ENCODE measurements at regions not wholly inside any gene's neighbourhood (a gene's known extent, or its start where the extent isn't known, plus 50 kb on each side); places are given as distances from the start of the nearest gene placed in this dataset.

GRCh38 chr4:113834298-113834697 lies 72.8 kb upstream of the CAMK2D start:
- Histone ChIP-seq H3K4me3 (ENCODE audit: low read depth in 1 of 3, low read length in 3 of 3) (no peak overlapping the region), H3K9me3 (ENCODE audit: control insufficient read depth in 2 of 2, insufficient read depth in 1 of 2, low read depth in 1 of 2, low read length in 1 of 2) (no peaks in the 10 kb centered on the region), H3K27me3 (ENCODE audit: control insufficient read depth in 3 of 3, insufficient read depth in 3 of 3, low read length in 3 of 3) (no peaks in the 10 kb centered on the region), H3K36me3 (ENCODE audit: control insufficient read depth in 3 of 3, insufficient read depth in 2 of 3, low read depth in 1 of 3, low read length in 3 of 3) (no peaks in the 10 kb centered on the region), H3K27ac (ENCODE audit: low read depth in 1 of 3, low read length in 2 of 3) (no peak overlapping the region), H3K4me1 (ENCODE audit: control insufficient read depth in 3 of 3, insufficient read depth in 2 of 3, low read depth in 1 of 3, low read length in 2 of 3) (no peaks in the 10 kb centered on the region)
- FAIRE-seq = no peak
- no peak for DNase-seq
- WGBS, 3 donors = 85 to 93% (median 86%) methylated on average over 3 of the region's 3 CpGs

- FAIRE-seq (no peak), DNase-seq (no peak)
- Histone ChIP-seq H3K4me1 (ENCODE audit: control insufficient read depth in 3 of 3, insufficient read depth in 2 of 3, low read depth in 1 of 3, low read length in 2 of 3) (no peaks in the 10 kb centered on the region), H3K27ac (ENCODE audit: low read depth in 1 of 3, low read length in 2 of 3) (no peak overlapping the region), H3K36me3 (ENCODE audit: control insufficient read depth in 3 of 3, insufficient read depth in 2 of 3, low read depth in 1 of 3, low read length in 3 of 3) (no peaks in the 10 kb centered on the region), H3K9me3 (ENCODE audit: control insufficient read depth in 2 of 2, insufficient read depth in 1 of 2, low read depth in 1 of 2, low read length in 1 of 2) (no peaks in the 10 kb centered on the region), H3K4me3 (ENCODE audit: low read depth in 1 of 3, low read length in 3 of 3) (no peak overlapping the region), H3K27me3 (ENCODE audit: control insufficient read depth in 3 of 3, insufficient read depth in 3 of 3, low read length in 3 of 3) (no peaks in the 10 kb centered on the region)
- 64 to 85% (median 71%) methylated on average over 4 of the region's 4 CpGs for WGBS, 3 donors
Observed at GRCh38 chr4:113832803-113833202, 71.3 kb upstream of the CAMK2D start.

- Histone ChIP-seq H3K4me3 (ENCODE audit: low read depth in 1 of 3, low read length in 3 of 3) (no peak overlapping the region), H3K27ac (ENCODE audit: low read depth in 1 of 3, low read length in 2 of 3) (no peak overlapping the region), H3K9me3 (ENCODE audit: control insufficient read depth in 2 of 2, insufficient read depth in 1 of 2, low read depth in 1 of 2, low read length in 1 of 2) (no peaks in the 10 kb centered on the region), H3K27me3 (ENCODE audit: control insufficient read depth in 3 of 3, insufficient read depth in 3 of 3, low read length in 3 of 3) (no peaks in the 10 kb centered on the region), H3K4me1 (ENCODE audit: control insufficient read depth in 3 of 3, insufficient read depth in 2 of 3, low read depth in 1 of 3, low read length in 2 of 3) (no peaks in the 10 kb centered on the region), H3K36me3 (ENCODE audit: control insufficient read depth in 3 of 3, insufficient read depth in 2 of 3, low read depth in 1 of 3, low read length in 3 of 3) (no peaks in the 10 kb centered on the region)
- FAIRE-seq (no peak), DNase-seq (no peak)
Observed at GRCh38 chr4:113831457-113831856, 69.9 kb upstream of the CAMK2D start.

- DNase-seq = no peak
- FAIRE-seq = no peak
- H3K4me1 ChIP-seq (ENCODE audit: control insufficient read depth in 3 of 3, insufficient read depth in 2 of 3, low read depth in 1 of 3, low read length in 2 of 3) = no peaks in the 10 kb centered on the region
- H3K4me3 ChIP-seq (ENCODE audit: low read depth in 1 of 3, low read length in 3 of 3) = no peak overlapping the region
- H3K27me3 ChIP-seq (ENCODE audit: control insufficient read depth in 3 of 3, insufficient read depth in 3 of 3, low read length in 3 of 3) = no peaks in the 10 kb centered on the region
- WGBS, 3 donors = 72 to 87% (median 84%) methylated on average over 2 of the region's 2 CpGs
- H3K27ac ChIP-seq (ENCODE audit: low read depth in 1 of 3, low read length in 2 of 3) = no peak overlapping the region
- H3K36me3 ChIP-seq (ENCODE audit: control insufficient read depth in 3 of 3, insufficient read depth in 2 of 3, low read depth in 1 of 3, low read length in 3 of 3) = no peaks in the 10 kb centered on the region
- no peaks in the 10 kb centered on the region for H3K9me3 ChIP-seq (ENCODE audit: control insufficient read depth in 2 of 2, insufficient read depth in 1 of 2, low read depth in 1 of 2, low read length in 1 of 2)
Observed at GRCh38 chr4:113828702-113829101, 67.2 kb upstream of the CAMK2D start.

GRCh38 chr4:113827285-113827684 lies 65.7 kb upstream of the CAMK2D start:
- Histone ChIP-seq H3K4me3 (ENCODE audit: low read depth in 1 of 3, low read length in 3 of 3) (no peak overlapping the region), H3K27ac (ENCODE audit: low read depth in 1 of 3, low read length in 2 of 3) (no peak overlapping the region), H3K4me1 (ENCODE audit: control insufficient read depth in 3 of 3, insufficient read depth in 2 of 3, low read depth in 1 of 3, low read length in 2 of 3) (no peaks in the 10 kb centered on the region), H3K36me3 (ENCODE audit: control insufficient read depth in 3 of 3, insufficient read depth in 2 of 3, low read depth in 1 of 3, low read length in 3 of 3) (no peaks in the 10 kb centered on the region), H3K9me3 (ENCODE audit: control insufficient read depth in 2 of 2, insufficient read depth in 1 of 2, low read depth in 1 of 2, low read length in 1 of 2) (no peaks in the 10 kb centered on the region), H3K27me3 (ENCODE audit: control insufficient read depth in 3 of 3, insufficient read depth in 3 of 3, low read length in 3 of 3) (no peaks in the 10 kb centered on the region)
- DNase-seq (no peak), FAIRE-seq (no peak)
- WGBS, 3 donors = 85 to 99% (median 93%) methylated on average over 2 of the region's 2 CpGs

GRCh38 chr4:113826421-113826820 lies 64.9 kb upstream of the CAMK2D start:
- no peak for FAIRE-seq

GRCh38 chr4:113825272-113825671 lies 63.7 kb upstream of the CAMK2D start:
- Histone ChIP-seq H3K9me3 (ENCODE audit: control insufficient read depth in 2 of 2, insufficient read depth in 1 of 2, low read depth in 1 of 2, low read length in 1 of 2) (no peaks in the 10 kb centered on the region), H3K27me3 (ENCODE audit: control insufficient read depth in 3 of 3, insufficient read depth in 3 of 3, low read length in 3 of 3) (no peaks in the 10 kb centered on the region), H3K36me3 (ENCODE audit: control insufficient read depth in 3 of 3, insufficient read depth in 2 of 3, low read depth in 1 of 3, low read length in 3 of 3) (no peaks in the 10 kb centered on the region), H3K27ac (ENCODE audit: low read depth in 1 of 3, low read length in 2 of 3) (no peak overlapping the region), H3K4me1 (ENCODE audit: control insufficient read depth in 3 of 3, insufficient read depth in 2 of 3, low read depth in 1 of 3, low read length in 2 of 3) (peaks cover 0 to 2% (median 0%) of the 10 kb centered on the region in 3 donors), H3K4me3 (ENCODE audit: low read depth in 1 of 3, low read length in 3 of 3) (no peak overlapping the region)
- no peak for DNase-seq
- WGBS, 3 donors = 59 to 71% (median 61%) methylated on average over 1 of the region's 1 CpG
- no peak for FAIRE-seq

More at GRCh38 chr4:113826421-113826820, 64.9 kb upstream of the CAMK2D start:
- H3K9me3 ChIP-seq (ENCODE audit: control insufficient read depth in 2 of 2, insufficient read depth in 1 of 2, low read depth in 1 of 2, low read length in 1 of 2) = no peaks in the 10 kb centered on the region
- peaks cover 0 to 2% (median 0%) of the 10 kb centered on the region in 3 donors for H3K4me1 ChIP-seq (ENCODE audit: control insufficient read depth in 3 of 3, insufficient read depth in 2 of 3, low read depth in 1 of 3, low read length in 2 of 3)
- WGBS, 3 donors = 66 to 84% (median 75%) methylated on average over 2 of the region's 2 CpGs
- DNase-seq = no peak
- no peak overlapping the region for H3K27ac ChIP-seq (ENCODE audit: low read depth in 1 of 3, low read length in 2 of 3)
- no peaks in the 10 kb centered on the region for H3K27me3 ChIP-seq (ENCODE audit: control insufficient read depth in 3 of 3, insufficient read depth in 3 of 3, low read length in 3 of 3)
- no peaks in the 10 kb centered on the region for H3K36me3 ChIP-seq (ENCODE audit: control insufficient read depth in 3 of 3, insufficient read depth in 2 of 3, low read depth in 1 of 3, low read length in 3 of 3)
- H3K4me3 ChIP-seq (ENCODE audit: low read depth in 1 of 3, low read length in 3 of 3) = no peak overlapping the region

- H3K27me3 ChIP-seq (ENCODE audit: control insufficient read depth in 3 of 3, insufficient read depth in 3 of 3, low read length in 3 of 3) = no peaks in the 10 kb centered on the region
- no peaks in the 10 kb centered on the region for H3K9me3 ChIP-seq (ENCODE audit: control insufficient read depth in 2 of 2, insufficient read depth in 1 of 2, low read depth in 1 of 2, low read length in 1 of 2)
- H3K4me1 ChIP-seq (ENCODE audit: control insufficient read depth in 3 of 3, insufficient read depth in 2 of 3, low read depth in 1 of 3, low read length in 2 of 3) = peaks cover 0 to 2% (median 0%) of the 10 kb centered on the region in 3 donors
- no peaks in the 10 kb centered on the region for H3K36me3 ChIP-seq (ENCODE audit: control insufficient read depth in 3 of 3, insufficient read depth in 2 of 3, low read depth in 1 of 3, low read length in 3 of 3)
- no peak for FAIRE-seq
- no peak overlapping the region for H3K27ac ChIP-seq (ENCODE audit: low read depth in 1 of 3, low read length in 2 of 3)
- H3K4me3 ChIP-seq (ENCODE audit: low read depth in 1 of 3, low read length in 3 of 3) = no peak overlapping the region
- no peak for DNase-seq
- WGBS, 3 donors = 82 to 86% (median 82%) methylated on average over 2 of the region's 2 CpGs
Observed at GRCh38 chr4:113824396-113824795, 62.9 kb upstream of the CAMK2D start.

- no peak overlapping the region for H3K27ac ChIP-seq (ENCODE audit: low read depth in 1 of 3, low read length in 2 of 3)
- H3K36me3 ChIP-seq (ENCODE audit: control insufficient read depth in 3 of 3, insufficient read depth in 2 of 3, low read depth in 1 of 3, low read length in 3 of 3) = no peaks in the 10 kb centered on the region
- H3K4me1 ChIP-seq (ENCODE audit: control insufficient read depth in 3 of 3, insufficient read depth in 2 of 3, low read depth in 1 of 3, low read length in 2 of 3) = peaks cover 0 to 2% (median 0%) of the 10 kb centered on the region in 3 donors
- FAIRE-seq (peak; percentile 74), DNase-seq (no peak)
- WGBS, 3 donors = 66 to 79% (median 66%) methylated on average over 2 of the region's 2 CpGs
- H3K27me3 ChIP-seq (ENCODE audit: control insufficient read depth in 3 of 3, insufficient read depth in 3 of 3, low read length in 3 of 3) = no peaks in the 10 kb centered on the region
- H3K9me3 ChIP-seq (ENCODE audit: control insufficient read depth in 2 of 2, insufficient read depth in 1 of 2, low read depth in 1 of 2, low read length in 1 of 2) = no peaks in the 10 kb centered on the region
- no peak overlapping the region for H3K4me3 ChIP-seq (ENCODE audit: low read depth in 1 of 3, low read length in 3 of 3)
Observed at GRCh38 chr4:113823291-113823659, 61.7 kb upstream of the CAMK2D start.

All from small intestine (tissue), 7 donors.